AG04449 (cell line): ENCODE measurements at regions not wholly inside any gene's neighbourhood (a gene's known extent, or its start where the extent isn't known, plus 50 kb on each side); places are given as distances from the start of the nearest gene placed in this dataset.

Experiments used
- CTCF ChIA-PET: fragments of 350-600 bp; formaldehyde crosslinking; extraction: SDS; loops from one replicate; lab custom pipeline; 2021; ENCODE audit warnings: antibody characterized with exemption; lab: Yijun Ruan, JAX
- POLR2A ChIA-PET: fragments of 400-600, 350-600 bp; formaldehyde crosslinking; extraction: SDS; loops from one replicate; lab custom pipeline; 2020; ENCODE audit warnings: antibody characterized with exemption, inconsistent platforms; lab: Yijun Ruan, JAX
- DNase-seq: peaks from one replicate; pipeline ENCODE4 v3.0.0-alpha.2; 2010; ENCODE audit warnings: low read depth, low spot score
- H3K4me3 ChIP-seq: 2 replicates; pipeline ENCODE4 v1.5.1; 2011; ENCODE audit warnings: low read depth, mild to moderate bottlenecking, control low read depth, low read length
- TF ChIP-seq, protein P1 (sequence below): IDR thresholded peaks from one replicate; pipeline ENCODE4 v1.5.1; 2011; ENCODE audit warnings: mild to moderate bottlenecking, moderate library complexity, low read length, control low read depth, inconsistent platforms; ENCODE audit not compliant: insufficient read depth; ENCODE audit errors: missing control alignments

DNA sequence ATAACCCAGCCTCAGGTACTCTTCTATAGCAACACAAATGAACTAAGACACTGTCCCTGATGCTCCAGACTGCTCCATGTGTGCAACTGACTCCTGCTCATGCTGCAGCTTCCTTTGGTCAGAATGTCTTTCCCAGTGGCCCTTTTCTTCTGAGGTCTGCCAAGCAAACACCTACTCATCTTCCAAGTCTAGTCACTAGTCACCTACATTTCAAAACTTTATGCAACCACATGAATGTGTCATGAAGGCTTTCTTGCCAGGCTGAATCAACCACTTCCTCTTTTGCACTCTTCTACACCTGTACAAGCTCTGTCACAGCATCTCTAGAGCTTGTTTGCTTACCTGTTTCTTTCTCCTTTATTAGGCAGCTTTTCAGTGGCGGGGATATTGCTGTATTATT is 75.8 kb downstream of the LSMEM1 start:
- H3K4me3 ChIP-seq, result no peak overlapping the region
- DNase-seq, result no peak
- ChIA-PET CTCF (interaction anchor here (1.0 kb wide), 1 partner anchor 343 kb away, joined by 4 read pairs; no protein-coding TSS in a partner anchor), POLR2A (no interaction called here)
- TF ChIP-seq, protein P1, sequence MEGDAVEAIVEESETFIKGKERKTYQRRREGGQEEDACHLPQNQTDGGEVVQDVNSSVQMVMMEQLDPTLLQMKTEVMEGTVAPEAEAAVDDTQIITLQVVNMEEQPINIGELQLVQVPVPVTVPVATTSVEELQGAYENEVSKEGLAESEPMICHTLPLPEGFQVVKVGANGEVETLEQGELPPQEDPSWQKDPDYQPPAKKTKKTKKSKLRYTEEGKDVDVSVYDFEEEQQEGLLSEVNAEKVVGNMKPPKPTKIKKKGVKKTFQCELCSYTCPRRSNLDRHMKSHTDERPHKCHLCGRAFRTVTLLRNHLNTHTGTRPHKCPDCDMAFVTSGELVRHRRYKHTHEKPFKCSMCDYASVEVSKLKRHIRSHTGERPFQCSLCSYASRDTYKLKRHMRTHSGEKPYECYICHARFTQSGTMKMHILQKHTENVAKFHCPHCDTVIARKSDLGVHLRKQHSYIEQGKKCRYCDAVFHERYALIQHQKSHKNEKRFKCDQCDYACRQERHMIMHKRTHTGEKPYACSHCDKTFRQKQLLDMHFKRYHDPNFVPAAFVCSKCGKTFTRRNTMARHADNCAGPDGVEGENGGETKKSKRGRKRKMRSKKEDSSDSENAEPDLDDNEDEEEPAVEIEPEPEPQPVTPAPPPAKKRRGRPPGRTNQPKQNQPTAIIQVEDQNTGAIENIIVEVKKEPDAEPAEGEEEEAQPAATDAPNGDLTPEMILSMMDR, result no peak

DNA sequence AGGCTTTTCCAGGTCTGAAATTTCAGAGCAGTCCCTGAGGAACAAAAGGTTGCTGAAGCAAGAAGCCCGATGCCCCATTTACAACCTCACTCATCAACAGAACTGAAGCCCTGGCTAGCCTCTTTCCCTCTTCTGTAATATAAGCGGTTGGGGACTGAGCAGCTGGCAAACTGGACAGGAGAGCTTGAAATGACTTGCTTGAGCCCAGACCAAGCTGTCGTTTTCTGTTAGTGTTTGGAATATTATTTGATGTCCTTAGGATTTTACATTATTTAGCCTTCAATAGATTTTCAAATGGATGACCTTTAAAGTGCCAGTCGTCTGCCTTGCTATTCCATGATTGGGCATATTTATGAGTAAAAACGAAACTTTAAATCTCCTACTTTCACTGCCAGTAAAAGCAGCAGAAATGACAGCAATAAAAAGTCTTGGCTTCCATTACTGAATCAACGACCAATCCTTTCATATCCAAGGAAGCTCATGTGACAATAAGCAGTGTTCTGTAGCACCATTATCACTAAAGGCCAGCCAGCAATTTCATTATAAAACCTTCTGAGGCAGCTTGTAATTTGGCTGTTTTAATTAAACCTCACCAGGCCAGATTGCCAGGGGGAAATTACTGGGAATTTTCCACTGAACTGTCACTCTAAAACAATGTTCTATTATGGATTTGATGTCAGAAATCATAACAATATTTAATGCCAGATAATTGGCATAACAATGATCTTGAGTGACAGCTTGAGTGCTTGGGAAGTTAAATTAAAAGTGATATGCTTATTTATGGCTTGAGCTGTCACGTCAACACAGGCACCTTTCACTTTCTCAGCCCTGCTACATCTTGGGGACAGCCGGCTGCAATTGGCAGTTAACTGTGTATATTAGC is 85.9 kb downstream of the LSMEM1 start:
- TF ChIP-seq, protein P1, result no peak
- ChIA-PET POLR2A (no interaction called here), CTCF (interaction anchor here (1.5 kb wide), 1 partner anchor 17 kb away, joined by 9 read pairs; no protein-coding TSS in a partner anchor)
- no peak overlapping the region for H3K4me3 ChIP-seq
- no peak for DNase-seq

- H3K4me3 ChIP-seq, result no peak overlapping the region
- DNase-seq, result no peak
- TF ChIP-seq, protein P1, result no peak
- ChIA-PET CTCF (interaction anchor here (1.5 kb wide), 1 partner anchor 17 kb away, joined by 9 read pairs; no protein-coding TSS in a partner anchor), POLR2A (no interaction called here)
These were observed 86.6 kb downstream of the LSMEM1 start for GRCh38 chr7:112567388-112567787.

GRCh38 chr7:112571852-112572607 is 91.2 kb downstream of the LSMEM1 start:
- TF ChIP-seq, protein P1, result no peak
- no peak overlapping the region for H3K4me3 ChIP-seq
- DNase-seq, result no peak
- CTCF ChIA-PET, result no interaction called here
- POLR2A ChIA-PET, result no interaction called here

DNA sequence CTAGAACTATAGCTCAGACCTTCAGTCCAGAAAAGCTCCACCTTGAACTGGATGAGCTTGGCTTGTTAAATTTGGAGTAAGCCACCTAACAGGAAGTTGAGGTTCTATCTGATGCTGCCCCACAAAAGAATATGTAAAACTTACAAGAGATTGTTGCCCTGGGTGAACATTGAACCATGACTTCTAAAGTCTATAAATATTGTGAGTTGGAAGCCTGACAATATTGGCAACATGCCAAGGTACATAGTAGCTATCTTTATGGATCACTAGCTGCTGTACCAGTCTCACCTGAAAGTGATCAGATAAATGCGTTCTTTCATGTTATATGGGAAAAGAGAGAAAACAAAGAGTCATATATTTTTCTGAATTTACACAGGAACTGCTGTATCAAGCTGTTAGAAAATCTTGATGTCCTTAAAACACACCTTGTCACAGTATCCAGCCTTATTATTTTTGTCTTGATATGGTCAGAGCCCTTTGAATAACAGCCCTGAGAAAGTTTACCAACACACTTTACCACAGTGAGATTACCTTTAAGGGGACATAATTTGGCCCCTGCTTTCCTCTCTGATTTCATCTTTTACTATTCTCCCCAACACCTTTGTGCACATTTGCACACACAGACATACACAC is 92.0 kb downstream of the LSMEM1 start:
- CTCF ChIA-PET, result no interaction called here
- TF ChIP-seq, protein P1, result no peak
- POLR2A ChIA-PET, result no interaction called here
- no peak for DNase-seq
- H3K4me3 ChIP-seq, result no peak overlapping the region
